CD4-positive, alpha-beta T cell treated with Interleukin-15 for 4 hours (primary cell): ENCODE measurements at regions not wholly inside any gene's neighbourhood (a gene's known extent, or its start where the extent isn't known, plus 50 kb on each side); places are given as distances from the start of the nearest gene placed in this dataset.
A peak's percentile ranks its signal among the peaks of the same experiment; 100 is the strongest.

ENCODE experiments used
- DNase-seq: peaks from one replicate; pipeline ENCODE4 v3.0.0-alpha.2; 2020; ENCODE audit warnings: low spot score

GRCh38 chr21:29441651-29442050 is 142.9 kb downstream of the BACH1 start:
- DNase-seq, result no peak

GRCh38 chr21:29443411-29444010 is 144.8 kb downstream of the BACH1 start:
- DNase-seq, result no peak

GRCh38 chr21:29448766-29449165 is 150.0 kb downstream of the BACH1 start:
- DNase-seq, result no peak

- peak; percentile 69 for DNase-seq
These were observed 150.7 kb downstream of the BACH1 start for GRCh38 chr21:29449306-29449950.

GRCh38 chr21:29450058-29450457 is 151.3 kb downstream of the BACH1 start:
- DNase-seq, result no peak

GRCh38 chr21:29453511-29453910 is 154.8 kb downstream of the BACH1 start:
- no peak for DNase-seq

- DNase-seq, result no peak
These were observed 155.5 kb downstream of the BACH1 start for GRCh38 chr21:29454179-29454578.

GRCh38 chr21:29462479-29462878 is 163.8 kb downstream of the BACH1 start:
- no peak for DNase-seq

GRCh38 chr21:29465546-29465945 is 166.8 kb downstream of the BACH1 start:
- DNase-seq, result no peak

- DNase-seq, result no peak
These were observed 167.8 kb downstream of the BACH1 start for GRCh38 chr21:29466532-29466931.

GRCh38 chr21:29470397-29470796 is 171.7 kb downstream of the BACH1 start:
- no peak for DNase-seq

- DNase-seq, result no peak
These were observed 175.1 kb downstream of the BACH1 start for GRCh38 chr21:29473808-29474207.

- DNase-seq, result no peak
These were observed 176.6 kb downstream of the BACH1 start for GRCh38 chr21:29475329-29475728.

- no peak for DNase-seq
These were observed 178.6 kb downstream of the BACH1 start for GRCh38 chr21:29477347-29477746.

GRCh38 chr21:29477941-29478340 is 179.2 kb downstream of the BACH1 start:
- DNase-seq, result no peak

- no peak for DNase-seq
These were observed 182.4 kb downstream of the BACH1 start for GRCh38 chr21:29481081-29481480.

GRCh38 chr21:29481641-29482040 is 182.9 kb downstream of the BACH1 start:
- DNase-seq, result no peak

GRCh38 chr21:29486306-29486807 is 187.6 kb downstream of the BACH1 start:
- no peak for DNase-seq
